ENCODE measurements at regions not wholly inside any gene's neighbourhood (a gene's known extent, or its start where the extent isn't known, plus 50 kb on each side); places are given as distances from the start of the nearest gene placed in this dataset.

- no peaks in the 10 kb centered on the region for H3K9me3 Mint-ChIP-seq (ENCODE audit: insufficient read depth)
- intact Hi-C loops (cut with micrococcal nuclease), result no loop called here
- CTCF ChIA-PET, result no interaction called here
- no peaks in the 10 kb centered on the region for H3K4me1 Mint-ChIP-seq
- Histone ChIP-seq H3K4me2 (replicated peaks; ENCODE audit: low read depth, low read length, poor library complexity, severe bottlenecking) (no peak overlapping the region), H2AFZ (ENCODE audit: insufficient read depth, low read depth, low read length, poor library complexity, severe bottlenecking) (no peak overlapping the region), H3K9me3 (ENCODE audit: control extremely low read depth in 1 of 3, control insufficient read depth in 2 of 3, insufficient read depth in 1 of 3, low read length in 2 of 3) (no peaks in the 10 kb centered on the region), H3K79me2 (ENCODE audit: control insufficient read depth, insufficient read depth, low read length) (no peaks in the 10 kb centered on the region), H4K20me1 (ENCODE audit: control insufficient read depth, insufficient read depth, low read length, poor library complexity, severe bottlenecking) (no peaks in the 10 kb centered on the region), H3K4me3 (ENCODE audit: control extremely low read depth in 1 of 5, extremely low read depth in 1 of 5, insufficient read depth in 1 of 5, low read depth in 2 of 5, low read length in 4 of 5) (no peak overlapping the region), H3K36me3 (replicated peaks in 1 of 2; ENCODE audit: control extremely low read depth in 1 of 2, control insufficient read depth in 1 of 2, extremely low read depth in 1 of 2, insufficient read depth in 2 of 2, low read length in 1 of 2) (no peaks in the 10 kb centered on the region), H3K27me3 (replicated peaks in 1 of 4; ENCODE audit: control extremely low read depth in 1 of 4, control insufficient read depth in 3 of 4, insufficient read depth in 4 of 4, low read length in 3 of 4) (no peaks in the 10 kb centered on the region), H3K27ac (ENCODE audit: low read length in 2 of 2) (no peak overlapping the region), H3K4me1 (ENCODE audit: control insufficient read depth in 2 of 2, insufficient read depth in 2 of 2, low read length in 2 of 2) (no peaks in the 10 kb centered on the region), H3K9ac (ENCODE audit: low read length) (no peak overlapping the region)
- no peak for TF ChIP-seq EZH2 (IDR thresholded peaks at IDR 0.05; ENCODE audit: borderline replicate concordance, insufficient read depth, low read depth, low read length, poor library complexity, severe bottlenecking)
- TF ChIP-seq CTCF (IDR thresholded peaks at IDR 0.05), result no peak
- WGBS (ENCODE audit: insufficient coverage), result 95% methylated on average over 4 of the region's 4 CpGs
- no peak for DNase-seq
- H3K27ac Mint-ChIP-seq, result no peak overlapping the region
- POLR2A ChIA-PET, result no interaction called here
- H3K27me3 Mint-ChIP-seq, result no peaks in the 10 kb centered on the region
- H3K4me3 Mint-ChIP-seq, result no peak overlapping the region
- ATAC-seq (ENCODE audit: low read depth), result no peak
Observed at GRCh38 chr18:30333310-30333709, 709.2 kb downstream of the DSC3 start.

GRCh38 chr18:30328839-30329238, 713.7 kb downstream of the DSC3 start:
- H3K4me3 ChIP-seq (ENCODE audit: control extremely low read depth in 1 of 5, extremely low read depth in 1 of 5, insufficient read depth in 1 of 5, low read depth in 2 of 5, low read length in 4 of 5), result no peak overlapping the region
- no peak overlapping the region for H2AFZ ChIP-seq (ENCODE audit: insufficient read depth, low read depth, low read length, poor library complexity, severe bottlenecking)
- intact Hi-C loops (cut with micrococcal nuclease), result no loop called here
- H3K27ac ChIP-seq (ENCODE audit: low read length in 2 of 2), result no peak overlapping the region
- no CpG with 5 or more reads among the region's 3 CpGs for WGBS (ENCODE audit: insufficient coverage)
- no peak overlapping the region for H3K9ac ChIP-seq (ENCODE audit: low read length)
- no peaks in the 10 kb centered on the region for H3K9me3 ChIP-seq (ENCODE audit: control extremely low read depth in 1 of 3, control insufficient read depth in 2 of 3, insufficient read depth in 1 of 3, low read length in 2 of 3)
- ChIA-PET CTCF (no interaction called here), POLR2A (no interaction called here)
- TF ChIP-seq CTCF (IDR thresholded peaks at IDR 0.05) (no peak), EZH2 (IDR thresholded peaks at IDR 0.05; ENCODE audit: borderline replicate concordance, insufficient read depth, low read depth, low read length, poor library complexity, severe bottlenecking) (no peak)
- Mint-ChIP-seq H3K27me3 (no peaks in the 10 kb centered on the region), H3K27ac (no peak overlapping the region), H3K4me1 (no peaks in the 10 kb centered on the region), H3K9me3 (ENCODE audit: insufficient read depth) (no peaks in the 10 kb centered on the region), H3K4me3 (no peak overlapping the region)
- H3K4me1 ChIP-seq (ENCODE audit: control insufficient read depth in 2 of 2, insufficient read depth in 2 of 2, low read length in 2 of 2), result no peaks in the 10 kb centered on the region
- H3K27me3 ChIP-seq (replicated peaks in 1 of 4; ENCODE audit: control extremely low read depth in 1 of 4, control insufficient read depth in 3 of 4, insufficient read depth in 4 of 4, low read length in 3 of 4), result no peaks in the 10 kb centered on the region
- no peak overlapping the region for H3K4me2 ChIP-seq (replicated peaks; ENCODE audit: low read depth, low read length, poor library complexity, severe bottlenecking)
- H4K20me1 ChIP-seq (ENCODE audit: control insufficient read depth, insufficient read depth, low read length, poor library complexity, severe bottlenecking), result no peaks in the 10 kb centered on the region
- DNase-seq (no peak), ATAC-seq (ENCODE audit: low read depth) (no peak)
- no peaks in the 10 kb centered on the region for H3K36me3 ChIP-seq (replicated peaks in 1 of 2; ENCODE audit: control extremely low read depth in 1 of 2, control insufficient read depth in 1 of 2, extremely low read depth in 1 of 2, insufficient read depth in 2 of 2, low read length in 1 of 2)
- H3K79me2 ChIP-seq (ENCODE audit: control insufficient read depth, insufficient read depth, low read length), result no peaks in the 10 kb centered on the region

All from B cell (primary cell).